ENCODE measurements at regions not wholly inside any gene's neighbourhood (a gene's known extent, or its start where the extent isn't known, plus 50 kb on each side); places are given as distances from the start of the nearest gene placed in this dataset.

- no peaks in the 10 kb centered on the region for H3K9me3 ChIP-seq (replicated peaks in 1 of 2; ENCODE audit: control insufficient read depth in 1 of 2, insufficient read depth in 1 of 2, low read length in 2 of 2)
- Mint-ChIP-seq H3K27ac (no peak overlapping the region), H3K9me3 (peaks cover 0 to 14% (median 2%) of the 10 kb centered on the region in 7 donors), H3K4me1 (no peaks in the 10 kb centered on the region), H3K36me3 (no peaks in the 10 kb centered on the region), H3K27me3 (ENCODE audit: low read depth in 3 of 3) (peaks cover 0 to 6% (median 0%) of the 10 kb centered on the region in 3 donors), H3K4me3 (no peak overlapping the region)
- H3K9ac ChIP-seq (ENCODE audit: insufficient read depth, low read length, poor library complexity, severe bottlenecking), result no peak overlapping the region
- no peaks in the 10 kb centered on the region for H3K4me1 ChIP-seq (ENCODE audit: control insufficient read depth in 1 of 2, insufficient read depth in 2 of 2, low read length in 2 of 2)
- no peak overlapping the region for H3K27ac ChIP-seq (ENCODE audit: low read depth in 1 of 2, low read length in 2 of 2)
- intact Hi-C loops (cut with micrococcal nuclease), result no loop called here
- no peak overlapping the region for H3K4me2 ChIP-seq (replicated peaks; ENCODE audit: extremely low read depth, low read length, poor library complexity, severe bottlenecking)
- WGBS (ENCODE audit: insufficient coverage), result 67% methylated on average over 1 of the region's 1 CpG
- peaks cover 0 to 2% of the 10 kb centered on the region in 2 donors for H3K27me3 ChIP-seq (ENCODE audit: control insufficient read depth in 2 of 2, insufficient read depth in 2 of 2, low read length in 2 of 2)
- H3K4me3 ChIP-seq (replicated peaks in 1 of 3; ENCODE audit: low read depth in 2 of 3, low read length in 3 of 3), result no peak overlapping the region
- no peak for TF ChIP-seq CTCF (IDR thresholded peaks at IDR 0.05)
- no peak for DNase-seq
- H3K36me3 ChIP-seq (replicated peaks in 1 of 2; ENCODE audit: control insufficient read depth in 1 of 2, insufficient read depth in 2 of 2, low read length in 2 of 2), result no peaks in the 10 kb centered on the region
- no peaks in the 10 kb centered on the region for H4K20me1 ChIP-seq (ENCODE audit: insufficient read depth, low read length)
- no peaks in the 10 kb centered on the region for H3K79me2 ChIP-seq (ENCODE audit: insufficient read depth, low read length)
- no peak overlapping the region for H2AFZ ChIP-seq (ENCODE audit: insufficient read depth, low read depth, low read length, poor library complexity, severe bottlenecking)
Measured at GRCh38 chr9:86684148-86684547, 263.2 kb downstream of the GAS1 start.

- no peaks in the 10 kb centered on the region for H4K20me1 ChIP-seq (ENCODE audit: insufficient read depth, low read length)
- H3K9me3 Mint-ChIP-seq, result peaks cover 0 to 10% (median 3%) of the 10 kb centered on the region in 7 donors
- DNase-seq, result no peak
Measured at GRCh38 chr9:86682240-86682639, 265.1 kb downstream of the GAS1 start.

More at GRCh38 chr9:86682240-86682639, 265.1 kb downstream of the GAS1 start:
- WGBS (ENCODE audit: insufficient coverage), result 73% methylated on average over 5 of the region's 8 CpGs
- Mint-ChIP-seq H3K4me1 (no peaks in the 10 kb centered on the region), H3K36me3 (no peaks in the 10 kb centered on the region), H3K27me3 (ENCODE audit: low read depth in 3 of 3) (peaks cover 0 to 6% (median 0%) of the 10 kb centered on the region in 3 donors), H3K4me3 (no peak overlapping the region), H3K27ac (no peak overlapping the region)
- TF ChIP-seq CTCF (IDR thresholded peaks at IDR 0.05), result no peak
- Histone ChIP-seq H3K4me3 (replicated peaks in 1 of 3; ENCODE audit: low read depth in 2 of 3, low read length in 3 of 3) (no peak overlapping the region), H3K36me3 (replicated peaks in 1 of 2; ENCODE audit: control insufficient read depth in 1 of 2, insufficient read depth in 2 of 2, low read length in 2 of 2) (no peaks in the 10 kb centered on the region), H3K27me3 (ENCODE audit: control insufficient read depth in 2 of 2, insufficient read depth in 2 of 2, low read length in 2 of 2) (peaks cover 0 to 2% of the 10 kb centered on the region in 2 donors), H3K27ac (ENCODE audit: low read depth in 1 of 2, low read length in 2 of 2) (no peak overlapping the region), H3K9ac (ENCODE audit: insufficient read depth, low read length, poor library complexity, severe bottlenecking) (no peak overlapping the region), H2AFZ (ENCODE audit: insufficient read depth, low read depth, low read length, poor library complexity, severe bottlenecking) (peak overlapping the region; percentile 31), H3K4me2 (replicated peaks; ENCODE audit: extremely low read depth, low read length, poor library complexity, severe bottlenecking) (no peak overlapping the region), H3K79me2 (ENCODE audit: insufficient read depth, low read length) (no peaks in the 10 kb centered on the region), H3K4me1 (ENCODE audit: control insufficient read depth in 1 of 2, insufficient read depth in 2 of 2, low read length in 2 of 2) (no peaks in the 10 kb centered on the region), H3K9me3 (replicated peaks in 1 of 2; ENCODE audit: control insufficient read depth in 1 of 2, insufficient read depth in 1 of 2, low read length in 2 of 2) (no peaks in the 10 kb centered on the region)
- intact Hi-C loops (cut with micrococcal nuclease), result no loop called here

Measured in CD14-positive monocyte (primary cell).